ENCODE measurements at regions not wholly inside any gene's neighbourhood (a gene's known extent, or its start where the extent isn't known, plus 50 kb on each side); places are given as distances from the start of the nearest gene placed in this dataset.
A peak's percentile ranks its signal among the peaks of the same experiment; 100 is the strongest.

- H3K36me3 Mint-ChIP-seq (ENCODE audit: low read depth), result no peaks in the 10 kb centered on the region
- H3K27me3 Mint-ChIP-seq (ENCODE audit: low read depth), result no peaks in the 10 kb centered on the region
- peaks cover 6% of the 10 kb centered on the region for H3K9me3 Mint-ChIP-seq
- no peaks in the 10 kb centered on the region for H3K4me1 Mint-ChIP-seq
- no peak for TF ChIP-seq CTCF (conservative IDR thresholded peaks at IDR 0.05)
- H3K4me3 Mint-ChIP-seq, result no peak overlapping the region
- no peak overlapping the region for H3K27ac Mint-ChIP-seq (ENCODE audit: unreplicated experiment)
- DNase-seq (ENCODE audit: low read depth, low spot score), result no peak
Observed at GRCh38 chr2:65778137-65778536, 345.7 kb upstream of the SPRED2 start.

DNA sequence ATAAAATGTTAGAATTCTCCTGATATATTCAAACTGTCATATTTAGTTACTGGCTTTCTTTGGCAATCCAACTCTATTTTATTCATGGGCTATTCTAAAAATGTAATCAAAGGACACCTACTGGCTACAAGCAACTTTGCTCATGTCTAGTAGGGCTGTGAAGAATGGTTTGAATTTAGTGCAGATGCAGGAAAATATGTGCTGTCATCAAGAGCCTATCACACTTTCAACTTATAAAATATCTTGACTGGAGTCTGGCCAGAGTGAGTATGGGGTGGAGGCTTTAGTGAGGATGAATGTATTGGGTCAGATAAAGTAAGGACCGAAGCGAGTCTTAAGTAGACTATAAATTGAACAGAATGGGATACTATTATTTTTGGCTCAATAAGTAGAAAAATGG is 343.4 kb upstream of the SPRED2 start:
- DNase-seq (ENCODE audit: low read depth, low spot score), result no peak
- no peak overlapping the region for H3K27ac Mint-ChIP-seq (ENCODE audit: unreplicated experiment)
- no peaks in the 10 kb centered on the region for H3K27me3 Mint-ChIP-seq (ENCODE audit: low read depth)
- peaks cover 6% of the 10 kb centered on the region for H3K9me3 Mint-ChIP-seq
- no peak overlapping the region for H3K4me3 Mint-ChIP-seq
- no peaks in the 10 kb centered on the region for H3K36me3 Mint-ChIP-seq (ENCODE audit: low read depth)
- H3K4me1 Mint-ChIP-seq, result no peaks in the 10 kb centered on the region
- TF ChIP-seq CTCF (conservative IDR thresholded peaks at IDR 0.05), result no peak

DNA sequence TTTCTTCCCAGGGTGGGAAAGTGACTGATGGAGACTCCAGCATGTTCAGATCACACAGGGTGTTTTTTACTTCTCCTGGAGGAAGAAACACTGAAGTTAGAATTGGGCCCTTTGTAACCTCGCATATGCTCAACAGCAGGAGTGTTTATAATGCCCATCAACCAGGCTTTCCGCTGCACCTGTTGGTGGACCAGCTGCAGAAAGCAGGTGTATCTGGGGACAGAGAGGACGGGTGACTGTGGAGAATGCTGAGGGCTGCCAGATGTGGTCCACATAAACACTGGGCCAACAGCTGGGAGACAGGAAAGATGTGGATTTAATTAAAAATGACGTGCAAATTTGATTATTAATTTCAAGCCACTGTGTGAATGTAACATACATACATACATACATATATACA is 335.5 kb upstream of the SPRED2 start:
- no peak overlapping the region for H3K27ac Mint-ChIP-seq (ENCODE audit: unreplicated experiment)
- no peaks in the 10 kb centered on the region for H3K36me3 Mint-ChIP-seq (ENCODE audit: low read depth)
- H3K4me1 Mint-ChIP-seq, result no peaks in the 10 kb centered on the region
- H3K4me3 Mint-ChIP-seq, result no peak overlapping the region
- DNase-seq (ENCODE audit: low read depth, low spot score), result no peak
- no peaks in the 10 kb centered on the region for H3K27me3 Mint-ChIP-seq (ENCODE audit: low read depth)
- TF ChIP-seq CTCF (conservative IDR thresholded peaks at IDR 0.05), result no peak
- H3K9me3 Mint-ChIP-seq, result no peaks in the 10 kb centered on the region

DNA sequence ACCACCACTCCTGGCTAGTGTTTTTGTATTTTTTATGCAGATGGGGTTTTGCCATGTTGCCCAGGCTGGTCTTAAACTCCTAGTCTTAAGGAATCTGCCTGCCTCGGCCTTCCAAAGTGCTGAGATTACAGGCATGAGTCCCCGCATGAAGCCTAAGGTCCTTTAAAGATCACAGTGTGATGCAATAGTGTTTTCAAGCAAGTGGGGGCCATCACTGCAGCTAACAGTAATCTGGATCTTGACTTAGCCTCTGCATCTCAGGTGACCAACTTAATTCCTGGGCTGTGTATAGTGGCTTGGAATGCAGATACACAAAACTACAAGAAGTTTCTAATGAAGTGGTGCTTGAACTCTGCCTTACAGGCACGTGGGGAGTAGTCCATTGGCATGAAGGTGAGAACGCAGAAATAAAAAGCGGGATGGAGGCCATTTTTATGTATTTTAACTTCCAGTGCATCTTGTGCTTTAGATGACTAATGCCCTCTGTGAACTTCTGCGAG is 334.4 kb upstream of the SPRED2 start:
- TF ChIP-seq CTCF (conservative IDR thresholded peaks at IDR 0.05), result no peak
- Mint-ChIP-seq H3K27ac (ENCODE audit: unreplicated experiment) (no peak overlapping the region), H3K36me3 (ENCODE audit: low read depth) (no peaks in the 10 kb centered on the region), H3K9me3 (no peaks in the 10 kb centered on the region), H3K4me3 (no peak overlapping the region), H3K27me3 (ENCODE audit: low read depth) (peaks cover 3% of the 10 kb centered on the region), H3K4me1 (no peaks in the 10 kb centered on the region)
- no peak for DNase-seq (ENCODE audit: low read depth, low spot score)

DNA sequence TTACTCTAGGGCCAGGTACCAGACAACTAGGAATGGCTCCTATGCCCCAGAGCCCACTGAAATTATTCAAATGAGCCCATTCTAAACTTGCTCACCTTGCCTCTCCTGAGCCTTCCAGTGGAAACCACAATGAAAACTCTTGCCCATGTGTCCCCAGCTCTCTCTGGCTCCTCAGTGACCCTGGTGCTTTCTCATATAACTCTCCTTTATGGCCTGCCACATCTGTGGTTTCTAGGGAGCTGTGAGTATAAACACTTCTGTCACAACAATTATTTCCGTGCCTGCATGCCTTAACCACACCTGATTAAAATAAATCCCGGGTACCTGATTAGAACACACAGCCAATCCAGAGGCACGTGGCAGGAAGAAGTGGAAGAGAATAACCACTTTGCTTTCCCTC is 333.0 kb upstream of the SPRED2 start:
- no peak for TF ChIP-seq CTCF (conservative IDR thresholded peaks at IDR 0.05)
- Mint-ChIP-seq H3K4me1 (peaks cover 2% of the 10 kb centered on the region), H3K4me3 (no peak overlapping the region), H3K9me3 (no peaks in the 10 kb centered on the region), H3K27me3 (ENCODE audit: low read depth) (peaks cover 3% of the 10 kb centered on the region), H3K27ac (ENCODE audit: unreplicated experiment) (peak overlapping the region; percentile 27), H3K36me3 (ENCODE audit: low read depth) (no peaks in the 10 kb centered on the region)
- no peak for DNase-seq (ENCODE audit: low read depth, low spot score)

- no peak overlapping the region for H3K4me3 Mint-ChIP-seq
- TF ChIP-seq CTCF (conservative IDR thresholded peaks at IDR 0.05), result no peak
- H3K4me1 Mint-ChIP-seq, result peaks cover 6% of the 10 kb centered on the region
- H3K36me3 Mint-ChIP-seq (ENCODE audit: low read depth), result peaks cover 3% of the 10 kb centered on the region
- H3K27ac Mint-ChIP-seq (ENCODE audit: unreplicated experiment), result no peak overlapping the region
- no peak for DNase-seq (ENCODE audit: low read depth, low spot score)
- H3K27me3 Mint-ChIP-seq (ENCODE audit: low read depth), result peaks cover 3% of the 10 kb centered on the region
- H3K9me3 Mint-ChIP-seq, result peaks cover 5% of the 10 kb centered on the region
Observed at GRCh38 chr2:65762068-65762467, 329.7 kb upstream of the SPRED2 start.

All from neural crest cell (in vitro differentiated cells).